Right lobe of liver (tissue), 6 donors: ENCODE measurements at regions not wholly inside any gene's neighbourhood (a gene's known extent, or its start where the extent isn't known, plus 50 kb on each side); places are given as distances from the start of the nearest gene placed in this dataset.

Experiments
- ATAC-seq, 4 donors: fragments of 200-7000 bp; cut with Tn5 transposase; one replicate each; pipeline ENCODE4 v1.9.1; 2020; ENCODE audit warnings: mild to moderate bottlenecking in 4 of 4, moderate library complexity in 4 of 4
- DNase-seq, 3 donors: peaks; one replicate each; pipeline ENCODE4 v3.0.0-alpha.2; 2020
- H3K27ac ChIP-seq, 3 donors: fragments of 200-600 bp; one replicate each; pipeline ENCODE4 v1.8.0; 2022
- H3K27me3 ChIP-seq, 2 donors: fragments of 200-600 bp; one replicate each; pipeline ENCODE4 v1.8.0; 2022
- H3K36me3 ChIP-seq, 4 donors: fragments of 200-600 bp; sonication (generic) in 1 of 4; one replicate each; pipeline versions ENCODE4 v1.5.1 to v1.8.0; 2017 to 2022; ENCODE audit warnings: control low read depth in 1 of 4
- H3K4me1 ChIP-seq, 4 donors: fragments of 200-600 bp; sonication (generic) in 1 of 4; one replicate each; pipeline versions ENCODE4 v1.5.1 to v1.8.0; 2017 to 2022; ENCODE audit warnings: control low read depth in 1 of 4
- H3K4me3 ChIP-seq, 3 donors: fragments of 200-600 bp; one replicate each; pipeline ENCODE4 v1.8.0; 2022
- H3K9me3 ChIP-seq, 4 donors: fragments of 200-600 bp; sonication (generic) in 1 of 4; one replicate each; pipeline versions ENCODE4 v1.5.1 to v1.8.0; 2017 to 2022; ENCODE audit warnings: control low read depth in 1 of 4
- CTCF ChIP-seq, 4 donors: fragments of 200-600 bp in 3 of 4; fragments of 450-650 bp in 1 of 4; IDR thresholded peaks; one replicate each; pipeline versions ENCODE4 v1.5.1 to v1.8.0; 2016 to 2022; ENCODE audit warnings: antibody characterized with exemption in 4 of 4, mild to moderate bottlenecking in 2 of 4
- POLR2A ChIP-seq: fragments of 450-650 bp; IDR thresholded peaks from one replicate; pipeline ENCODE4 v1.6.1; 2017; ENCODE audit warnings: antibody characterized with exemption, mild to moderate bottlenecking
- WGBS: methylation state at CpG from one replicate; pipeline ENCODE4 v1.1.6; 2018; ENCODE audit warnings: low coverage, low lambda C conversion rate; ENCODE audit not compliant: insufficient coverage; ENCODE audit errors: missing lambda C conversion rate; 5-methylcytosine and 5-hydroxymethylcytosine counted together
- intact Hi-C, 2 donors: fragments of 100-400 bp; cut with DNase I; formaldehyde crosslinking; loops; one replicate each; pipeline versions ENCODE4 v1.11.2 to v1.14.1; 2022
- donor health status: DM: no; HTN: yes; CAD: no.
- donor health status: DM: no; HTN: no; CAD: no.
- donor health status: DM: no; HTN: no; CAD: no.
- donor health status: DM: no; HTN: yes; CAD: no.
- donor health status: DM: no; HTN: yes; CAD: no.

- ATAC-seq (no peak), DNase-seq (no peak)
- 26% methylated on average over 2 of the region's 3 CpGs for WGBS
- TF ChIP-seq CTCF (IDR thresholded peaks at IDR 0.05) (no peak), POLR2A (no peak)
- Histone ChIP-seq H3K27ac (no peak overlapping the region), H3K9me3 (no peaks in the 10 kb centered on the region), H3K4me1 (no peaks in the 10 kb centered on the region), H3K4me3 (no peak overlapping the region), H3K36me3 (no peaks in the 10 kb centered on the region), H3K27me3 (no peaks in the 10 kb centered on the region)
- intact Hi-C loops: no loop called here
Measured at GRCh38 chr2:4483050-4483449, 779.7 kb downstream of the DCDC2C start.

GRCh38 chr2:4486971-4487370 is 783.6 kb downstream of the DCDC2C start:
- no peaks in the 10 kb centered on the region for H3K4me1 ChIP-seq
- no peak overlapping the region for H3K4me3 ChIP-seq
- no peak for ATAC-seq
- H3K27ac ChIP-seq: no peak overlapping the region
- DNase-seq: no peak
- no peaks in the 10 kb centered on the region for H3K27me3 ChIP-seq
- H3K36me3 ChIP-seq: no peaks in the 10 kb centered on the region
- H3K9me3 ChIP-seq: no peaks in the 10 kb centered on the region
- intact Hi-C loops: no loop called here
- TF ChIP-seq POLR2A (no peak), CTCF (IDR thresholded peaks at IDR 0.05) (no peak)
- 35% methylated on average over 2 of the region's 2 CpGs for WGBS

GRCh38 chr2:4499316-4500030 is 796.1 kb downstream of the DCDC2C start:
- H3K27ac ChIP-seq: no peak overlapping the region
- intact Hi-C loops: no loop called here
- WGBS: 70% methylated on average over 4 of the region's 5 CpGs
- DNase-seq: no peak
- no peaks in the 10 kb centered on the region for H3K9me3 ChIP-seq
- no peak overlapping the region for H3K4me3 ChIP-seq
- no peak for ATAC-seq
- no peaks in the 10 kb centered on the region for H3K4me1 ChIP-seq
- TF ChIP-seq CTCF (IDR thresholded peaks at IDR 0.05): no peak
- TF ChIP-seq POLR2A: no peak
- no peaks in the 10 kb centered on the region for H3K27me3 ChIP-seq
- no peaks in the 10 kb centered on the region for H3K36me3 ChIP-seq

GRCh38 chr2:4501525-4501924 is 798.1 kb downstream of the DCDC2C start:
- no peak for DNase-seq
- ATAC-seq: no peak
- Histone ChIP-seq H3K27ac (no peak overlapping the region), H3K4me1 (no peaks in the 10 kb centered on the region), H3K27me3 (no peaks in the 10 kb centered on the region), H3K4me3 (no peak overlapping the region), H3K9me3 (no peaks in the 10 kb centered on the region), H3K36me3 (no peaks in the 10 kb centered on the region)
- intact Hi-C loops: no loop called here
- TF ChIP-seq CTCF (IDR thresholded peaks at IDR 0.05): no peak
- TF ChIP-seq POLR2A: no peak
- WGBS: 67% methylated on average over 3 of the region's 4 CpGs
